ENCODE measurements at regions not wholly inside any gene's neighbourhood (a gene's known extent, or its start where the extent isn't known, plus 50 kb on each side); places are given as distances from the start of the nearest gene placed in this dataset.

GRCh38 chr2:16331772-16332171 is 333.9 kb downstream of the CYRIA start:
- H3K4me3 ChIP-seq (ENCODE audit: low read depth, low read length) = no peak overlapping the region
- no peak for DNase-seq (ENCODE audit: low read depth)
- TF ChIP-seq CTCF (IDR thresholded peaks at IDR 0.05; ENCODE audit: low read depth, low read length, missing control alignments) = no peak

- H3K4me3 ChIP-seq (ENCODE audit: low read depth, low read length) = no peak overlapping the region
- no peak for DNase-seq (ENCODE audit: low read depth)
- TF ChIP-seq CTCF (IDR thresholded peaks at IDR 0.05; ENCODE audit: low read depth, low read length, missing control alignments) = no peak
Measured at GRCh38 chr2:16330982-16331381, 334.7 kb downstream of the CYRIA start.

GRCh38 chr2:16330571-16330970 is 335.1 kb downstream of the CYRIA start:
- no peak overlapping the region for H3K4me3 ChIP-seq (ENCODE audit: low read depth, low read length)
- no peak for DNase-seq (ENCODE audit: low read depth)
- TF ChIP-seq CTCF (IDR thresholded peaks at IDR 0.05; ENCODE audit: low read depth, low read length, missing control alignments) = no peak

- DNase-seq (ENCODE audit: low read depth) = no peak
- no peak for TF ChIP-seq CTCF (IDR thresholded peaks at IDR 0.05; ENCODE audit: low read depth, low read length, missing control alignments)
- H3K4me3 ChIP-seq (ENCODE audit: low read depth, low read length) = no peak overlapping the region
Measured at GRCh38 chr2:16330012-16330411, 335.6 kb downstream of the CYRIA start.

GRCh38 chr2:16329421-16329820 is 336.2 kb downstream of the CYRIA start:
- DNase-seq (ENCODE audit: low read depth) = no peak
- TF ChIP-seq CTCF (IDR thresholded peaks at IDR 0.05; ENCODE audit: low read depth, low read length, missing control alignments) = no peak
- H3K4me3 ChIP-seq (ENCODE audit: low read depth, low read length) = no peak overlapping the region

GRCh38 chr2:16328521-16329190 is 337.0 kb downstream of the CYRIA start:
- no peak overlapping the region for H3K4me3 ChIP-seq (ENCODE audit: low read depth, low read length)
- no peak for TF ChIP-seq CTCF (IDR thresholded peaks at IDR 0.05; ENCODE audit: low read depth, low read length, missing control alignments)
- DNase-seq (ENCODE audit: low read depth) = no peak

GRCh38 chr2:16327326-16327725 is 338.3 kb downstream of the CYRIA start:
- no peak for TF ChIP-seq CTCF (IDR thresholded peaks at IDR 0.05; ENCODE audit: low read depth, low read length, missing control alignments)
- DNase-seq (ENCODE audit: low read depth) = no peak
- H3K4me3 ChIP-seq (ENCODE audit: low read depth, low read length) = no peak overlapping the region

Data from GM12864 (cell line).